Stimulated activated CD4-positive, alpha-beta T cell treated with anti-CD3 and anti-CD28 coated beads, TNF-alpha, amount 100 ng/mL, for 4 hours (primary cell): ENCODE measurements at regions not wholly inside any gene's neighbourhood (a gene's known extent, or its start where the extent isn't known, plus 50 kb on each side); places are given as distances from the start of the nearest gene placed in this dataset.

ENCODE experiments used
- DNase-seq, 3 experiments: peaks; one replicate each; pipeline ENCODE4 v3.0.0-alpha.2; 2020; ENCODE audit warnings: low read depth in 3 of 3

DNA sequence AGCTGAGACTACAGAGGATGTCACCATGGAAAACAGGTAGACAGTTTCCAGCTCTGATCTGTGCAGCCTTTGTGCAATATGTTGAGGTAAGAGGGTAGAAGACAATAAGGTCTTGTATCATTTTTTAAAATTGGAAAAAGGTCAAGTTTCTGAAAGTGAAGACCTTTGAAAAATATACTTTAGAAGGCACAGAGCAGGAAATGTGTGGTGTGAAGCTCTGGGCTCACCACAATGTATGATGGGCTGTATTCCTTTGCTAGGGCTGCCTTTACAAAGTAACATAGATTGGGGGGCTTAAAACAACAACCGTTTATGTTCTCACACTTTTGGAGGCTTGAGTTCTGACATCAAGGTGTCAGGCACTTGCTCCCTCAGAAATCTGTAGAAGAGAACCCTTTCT, 514.3 kb upstream of the JARID2 start:
- no peak for DNase-seq

DNA sequence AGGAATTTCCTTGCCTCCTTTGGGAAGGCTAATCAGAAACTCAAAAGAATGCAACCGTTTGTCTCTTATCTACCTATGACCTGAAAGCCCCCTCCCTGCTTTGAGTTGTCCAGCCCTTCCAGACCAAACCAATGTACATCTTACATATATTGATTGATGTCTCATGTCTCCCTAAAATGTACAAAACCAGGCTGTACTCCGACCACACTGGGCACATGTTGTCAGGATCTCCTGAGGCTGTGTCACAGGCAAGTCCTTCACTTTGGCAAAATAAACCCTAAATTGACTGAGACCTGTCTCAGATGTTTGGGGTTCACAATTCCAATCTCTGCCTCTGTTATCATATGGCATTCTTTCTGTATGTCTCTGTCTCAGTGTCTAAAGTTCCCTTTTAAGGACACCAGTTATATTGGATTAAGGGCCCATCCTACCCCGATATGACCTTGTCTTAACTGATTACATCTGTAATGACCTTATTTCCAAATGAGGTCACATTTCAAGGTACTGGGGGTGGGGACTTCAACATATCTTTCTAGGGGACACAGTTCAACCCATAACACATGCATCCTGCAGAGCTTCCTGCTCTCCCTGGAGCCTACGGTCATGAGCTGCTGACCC, 513.5 kb upstream of the JARID2 start:
- no peak for DNase-seq

DNA sequence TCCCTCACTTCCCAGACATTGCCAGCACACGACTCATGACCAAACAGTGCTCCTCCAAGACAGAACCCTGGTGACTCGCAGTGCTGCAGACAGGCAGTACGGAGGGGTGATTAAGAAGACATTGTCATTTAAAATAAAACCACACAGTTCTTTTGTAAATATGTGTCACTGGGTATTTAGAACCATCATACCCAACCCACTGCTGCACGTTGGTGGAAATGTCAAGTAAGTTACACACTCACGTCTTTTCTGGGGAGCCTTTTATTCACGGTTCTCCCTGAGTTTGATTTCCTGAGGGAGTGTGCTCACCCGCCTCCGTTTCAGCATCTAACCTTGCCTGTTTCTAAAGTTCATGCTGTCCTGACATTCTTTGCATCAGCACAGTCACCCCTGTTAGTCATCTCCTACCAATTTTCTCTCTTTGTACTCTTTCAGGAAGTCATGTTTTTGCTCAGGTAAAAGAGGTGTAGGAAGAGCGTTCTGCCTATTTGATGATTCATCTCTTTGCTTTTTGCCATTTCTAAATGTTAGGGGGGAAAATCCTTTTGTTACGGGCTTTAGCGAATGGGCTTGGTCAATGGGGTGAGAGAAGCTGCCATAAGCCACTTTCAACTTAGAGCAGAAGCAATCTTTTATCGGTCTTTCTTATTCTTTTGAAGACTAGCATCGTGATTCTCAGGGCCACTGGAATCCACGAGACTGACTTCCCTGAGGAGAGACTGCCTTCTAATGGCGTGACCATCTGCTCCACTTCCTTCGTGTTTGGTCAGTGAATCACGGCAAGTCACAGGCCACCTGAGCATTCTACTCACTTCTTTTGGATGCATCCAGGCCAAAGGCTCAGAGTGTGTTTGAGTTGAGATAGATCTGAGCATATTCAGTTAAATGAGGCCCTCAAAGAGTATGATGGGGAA, 512.8 kb upstream of the JARID2 start:
- DNase-seq: peak in 2 of 3 experiments; percentile 48 to 53

DNA sequence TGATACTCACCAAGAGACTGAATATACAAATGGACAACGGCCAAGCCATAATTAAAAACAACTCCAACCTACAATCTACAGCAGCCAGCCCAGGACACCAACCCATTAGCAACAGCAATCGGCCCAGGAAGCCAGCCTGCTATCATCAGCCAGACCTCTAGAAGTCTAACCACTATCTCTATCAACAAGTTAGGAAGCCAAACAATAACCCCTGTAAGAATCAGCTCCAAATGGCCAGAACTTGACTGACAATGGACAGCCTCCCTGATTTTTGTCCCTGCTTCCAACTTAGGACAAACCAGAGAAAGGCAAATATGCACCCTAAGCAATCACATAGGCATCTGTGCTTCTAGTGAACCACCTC, 511.8 kb upstream of the JARID2 start:
- DNase-seq: no peak

DNA sequence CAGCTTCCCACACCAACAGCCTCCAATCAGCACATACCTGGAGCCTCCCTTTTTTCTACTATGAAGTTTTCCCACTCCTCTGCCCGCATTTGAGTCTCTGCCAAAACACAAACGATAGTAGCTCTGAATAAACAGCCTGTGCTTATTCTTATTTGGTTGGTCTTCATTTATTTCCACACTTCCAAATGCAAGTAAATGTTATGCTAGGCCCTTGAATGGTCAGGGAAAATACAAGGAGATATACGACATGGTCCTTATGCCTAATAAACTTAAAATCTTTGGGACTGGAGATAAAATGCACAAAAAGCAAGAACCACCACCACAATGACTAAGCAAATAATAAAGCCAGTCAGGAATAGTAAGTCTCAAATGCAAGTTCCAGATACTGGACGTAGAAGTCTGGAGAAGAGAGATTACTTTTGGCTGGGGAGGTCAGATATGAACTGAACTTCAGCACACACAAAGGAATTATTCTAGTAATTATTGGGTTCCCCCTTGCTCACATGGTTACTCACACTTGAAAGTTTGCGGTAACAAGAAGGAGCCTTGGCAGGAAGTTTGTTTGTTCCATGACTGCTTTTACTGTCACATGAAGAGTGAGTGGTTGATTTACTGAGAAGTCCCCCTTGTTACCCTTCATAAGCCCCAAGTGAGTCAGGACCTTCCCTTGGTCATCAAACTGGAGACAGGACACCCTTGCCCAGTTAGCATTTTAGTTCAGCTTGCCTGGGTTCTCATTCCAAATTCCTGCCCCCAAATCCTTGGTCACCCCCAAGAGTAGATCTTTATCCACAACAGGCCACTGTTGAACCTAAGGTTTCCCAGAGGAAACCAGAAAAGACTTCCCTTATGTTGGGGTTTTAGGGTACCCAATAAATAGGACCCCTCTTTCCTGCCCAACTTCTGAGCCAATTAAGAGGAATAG, 511.2 kb upstream of the JARID2 start:
- DNase-seq: no peak

DNA sequence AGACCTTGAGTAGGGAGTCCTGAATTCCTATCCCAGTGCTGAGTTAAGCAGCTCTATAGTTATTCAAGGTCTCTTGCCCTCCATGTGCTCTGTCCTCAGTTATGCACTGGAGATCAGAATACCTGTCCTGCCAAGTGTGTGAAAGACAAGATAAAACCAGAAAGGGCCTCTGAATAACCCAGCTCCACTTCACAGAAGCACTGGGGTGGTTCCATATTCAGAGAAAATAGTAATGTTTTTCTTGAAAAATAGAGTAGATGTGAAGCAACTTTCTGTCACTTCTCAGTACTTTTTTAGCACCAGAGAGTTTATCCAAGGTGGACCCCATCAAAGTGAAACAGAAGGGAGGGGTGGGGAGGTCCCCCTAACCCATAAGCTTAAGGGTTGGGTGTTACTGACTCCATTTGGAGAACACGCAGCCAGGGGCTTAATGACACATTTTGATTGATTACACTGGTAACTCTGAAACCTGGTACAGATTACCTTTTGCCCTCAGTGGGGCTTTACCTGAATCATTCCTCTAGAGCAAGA, 509.8 kb upstream of the JARID2 start:
- DNase-seq: no peak

DNA sequence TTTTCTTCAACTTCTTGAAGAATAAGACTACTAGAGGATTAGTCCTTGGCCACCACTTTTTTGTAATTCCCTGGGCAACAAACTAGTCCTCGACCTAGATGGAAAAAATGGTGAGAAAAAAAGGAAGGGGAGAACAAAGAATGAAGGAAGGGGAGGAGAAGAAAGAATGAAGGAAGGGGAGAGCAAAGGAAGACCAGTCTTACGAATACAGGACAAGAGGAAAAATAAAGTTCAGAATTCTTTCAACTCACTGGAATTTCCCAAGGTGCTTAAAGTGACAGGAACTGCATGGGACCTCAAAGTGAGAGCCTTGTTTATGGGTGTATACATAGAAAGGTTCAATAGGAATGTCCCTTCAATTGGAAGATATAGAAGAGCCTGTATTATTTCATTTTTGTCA, 509.3 kb upstream of the JARID2 start:
- no peak for DNase-seq

DNA sequence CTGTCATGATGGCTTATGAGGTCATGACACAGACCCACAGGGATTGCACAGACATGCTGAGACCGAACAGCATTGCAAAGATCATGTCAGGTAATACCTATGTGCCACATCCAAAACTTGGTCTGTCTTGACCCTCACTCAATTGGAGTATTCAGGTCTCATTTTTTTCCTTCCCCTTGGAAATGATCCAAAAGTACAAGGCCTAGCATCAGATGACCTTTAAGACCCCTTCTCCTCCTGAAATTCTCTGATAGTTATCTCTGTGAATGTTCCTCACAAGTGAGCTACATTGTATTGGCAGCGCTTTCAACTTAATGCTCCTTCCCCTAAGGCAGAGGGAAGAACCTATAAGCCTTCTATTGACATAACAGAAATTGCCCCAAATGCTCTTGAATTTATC, 507.4 kb upstream of the JARID2 start:
- no peak for DNase-seq

DNA sequence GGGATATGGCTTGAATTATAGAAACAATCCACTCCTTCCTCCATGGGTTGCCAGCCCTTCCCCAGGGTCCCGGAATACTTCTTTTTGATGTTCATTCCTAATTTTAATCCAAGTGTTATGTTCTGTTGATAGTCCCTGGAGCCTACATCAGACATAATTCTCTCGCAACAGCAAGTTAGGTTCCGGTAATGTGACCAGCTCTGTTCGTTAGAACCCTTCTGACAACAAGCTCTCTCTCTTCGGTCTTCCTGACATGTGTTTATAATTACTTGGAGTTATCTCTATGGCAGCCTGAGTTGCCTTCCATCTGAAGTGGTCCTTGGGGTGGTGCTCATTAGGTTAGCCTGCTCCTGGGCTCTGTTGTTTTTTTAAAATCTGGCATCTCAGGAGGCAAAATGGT, 506.9 kb upstream of the JARID2 start:
- DNase-seq: no peak

DNA sequence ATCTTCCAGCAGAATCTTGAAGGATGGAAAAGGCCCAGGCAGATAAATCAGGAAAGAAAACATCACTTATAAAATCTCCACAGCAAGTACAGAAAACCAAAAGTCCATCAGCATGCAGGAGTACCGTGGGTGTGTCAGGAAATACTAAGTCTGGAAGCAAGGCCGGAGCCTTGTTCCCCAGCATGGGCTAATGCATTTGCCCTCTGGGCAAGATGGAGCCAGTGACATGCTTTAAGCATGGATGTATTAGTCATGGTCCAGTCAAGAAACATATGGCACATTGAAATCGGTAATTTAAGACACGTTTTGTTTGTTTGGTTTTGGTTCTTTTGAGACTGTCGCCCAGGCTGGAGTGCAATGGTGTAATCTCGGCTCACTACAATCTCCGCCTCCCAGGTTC, 506.0 kb upstream of the JARID2 start:
- no peak for DNase-seq

DNA sequence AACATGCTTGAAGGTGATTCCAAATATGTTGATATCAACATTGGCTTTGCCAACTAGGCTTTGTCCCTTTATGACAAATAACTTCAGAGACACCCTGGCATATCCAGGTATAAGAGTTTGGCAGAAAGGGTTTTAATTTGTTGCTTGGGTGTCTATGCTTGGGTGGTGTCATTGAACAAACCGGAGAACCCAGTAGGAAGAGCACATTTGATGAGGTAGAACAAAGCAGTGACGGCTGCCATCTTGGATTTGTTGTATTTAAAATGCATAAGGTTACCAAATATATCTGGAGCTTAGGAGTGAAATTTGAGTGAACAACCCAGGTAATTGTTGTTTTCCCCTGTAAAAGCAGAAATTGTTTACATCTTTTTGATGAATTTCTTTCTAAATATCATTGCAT, 503.7 kb upstream of the JARID2 start:
- no peak for DNase-seq

DNA sequence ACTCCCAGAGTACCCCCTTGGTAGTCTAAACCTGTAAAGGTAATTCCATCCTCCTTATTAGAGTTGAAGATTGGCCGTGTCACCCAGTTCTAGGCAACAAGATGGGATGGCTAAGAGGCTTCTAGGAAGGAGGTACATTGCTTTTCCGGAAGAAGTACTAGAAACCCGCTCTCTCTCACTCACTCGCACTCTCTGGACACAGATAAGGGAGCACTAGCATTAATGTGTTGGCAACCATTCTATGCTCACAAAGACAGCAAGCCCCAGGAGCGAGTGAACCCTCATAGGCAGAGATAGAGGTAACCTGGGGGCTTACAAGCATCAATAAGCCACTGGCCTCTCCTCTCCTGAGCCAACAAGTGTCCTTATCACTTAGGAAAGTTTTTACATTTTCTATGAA, 503.2 kb upstream of the JARID2 start:
- DNase-seq: no peak

DNA sequence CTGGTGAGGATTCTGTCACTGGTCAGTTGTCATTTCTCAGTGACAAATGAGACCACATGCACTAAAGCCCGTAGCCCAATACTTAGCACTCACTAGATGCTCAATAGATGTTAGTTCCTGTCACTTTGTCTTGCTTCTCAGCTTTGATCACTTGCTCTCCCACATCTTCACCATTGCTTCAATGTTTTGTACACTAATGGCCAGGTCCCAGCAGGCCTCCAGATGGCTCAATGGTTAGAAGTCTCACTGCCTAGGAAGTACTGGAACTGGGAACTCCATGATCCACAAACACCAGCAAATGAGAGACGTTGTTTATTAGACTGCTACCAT, 502.8 kb upstream of the JARID2 start:
- DNase-seq: no peak

DNA sequence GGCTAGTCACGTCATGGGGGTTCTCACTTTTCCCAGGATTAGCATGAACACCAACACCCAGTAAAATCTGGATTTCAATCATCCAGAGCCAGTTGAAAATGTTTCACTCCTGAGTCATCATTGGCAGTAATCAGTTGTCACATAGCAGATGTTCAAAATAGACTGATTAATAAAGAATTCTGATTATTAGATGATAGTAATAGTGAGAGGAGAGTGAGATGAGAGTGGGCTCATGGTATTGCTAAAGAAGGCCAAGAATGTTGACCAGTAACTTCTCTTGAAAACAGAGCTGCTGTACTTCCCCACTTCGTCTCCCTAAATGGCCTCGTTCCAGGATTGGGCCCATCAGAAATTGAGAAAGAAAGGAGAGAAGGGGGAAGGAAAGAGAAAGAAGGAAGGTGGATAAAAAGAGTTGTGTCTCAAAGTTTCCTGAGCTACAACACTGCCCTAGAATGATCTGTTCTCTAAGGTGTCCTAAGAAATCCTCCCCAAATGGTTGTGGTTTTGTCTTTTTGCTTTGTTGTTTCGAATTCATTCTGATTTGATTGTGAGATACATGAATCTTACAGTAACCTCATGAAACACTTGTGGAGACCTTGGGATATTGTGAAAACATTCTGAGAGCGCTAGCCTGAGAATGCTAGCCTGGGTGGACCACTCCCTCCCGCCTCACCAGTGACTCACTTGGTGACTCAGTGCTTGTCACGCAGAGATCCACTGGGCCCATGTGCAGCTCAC, 502.2 kb upstream of the JARID2 start:
- DNase-seq: peak; percentile 50 to 77 (median 71)

DNA sequence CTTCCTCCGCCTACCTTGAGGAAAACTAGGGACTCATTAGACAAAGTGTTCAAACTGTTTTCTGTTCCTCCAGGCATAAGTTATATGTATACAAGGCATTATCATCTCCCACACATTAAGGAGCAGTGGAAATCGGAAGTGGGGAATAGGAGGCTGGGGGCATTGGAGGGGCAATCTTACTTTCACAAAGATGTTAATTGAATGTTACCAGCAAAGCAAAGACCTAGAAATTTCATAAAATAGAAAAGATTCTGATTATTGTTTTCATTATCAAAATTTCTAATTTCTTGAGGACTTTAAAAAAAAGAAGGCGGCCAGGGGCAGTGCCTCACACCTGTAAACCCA, 501.7 kb upstream of the JARID2 start:
- DNase-seq: no peak

DNA sequence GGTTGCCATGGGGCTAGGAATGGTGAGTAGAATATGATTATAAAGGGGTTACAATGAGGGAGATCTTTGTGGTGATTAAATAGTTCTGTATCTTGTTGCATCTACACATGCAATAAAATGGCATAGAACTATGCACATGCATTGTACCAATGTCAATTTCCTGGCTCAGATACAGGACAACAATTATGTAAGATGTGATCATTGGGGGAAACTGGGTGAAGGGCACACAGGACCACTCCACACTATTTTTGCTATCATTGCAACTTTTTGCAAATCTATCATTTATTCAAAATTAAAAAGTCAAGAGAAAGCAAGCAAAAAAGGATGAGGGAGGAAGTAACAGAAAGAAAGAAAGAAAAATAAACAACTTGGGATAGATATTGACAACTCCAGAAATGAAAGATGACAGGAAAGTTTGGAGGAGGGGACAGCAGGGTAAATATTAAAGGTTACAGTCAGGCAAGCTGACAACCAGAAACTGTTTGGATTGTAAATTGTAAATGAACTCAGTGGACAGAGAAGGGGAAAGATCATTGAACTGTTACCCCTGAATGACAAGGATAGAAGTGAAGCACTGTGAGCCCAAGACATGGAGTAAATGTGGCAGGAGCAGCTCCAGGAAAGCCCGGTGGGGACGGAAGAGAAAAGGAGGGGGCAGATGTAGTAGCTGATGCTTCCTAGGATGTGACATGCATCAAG, 499.6 kb upstream of the JARID2 start:
- no peak for DNase-seq

DNA sequence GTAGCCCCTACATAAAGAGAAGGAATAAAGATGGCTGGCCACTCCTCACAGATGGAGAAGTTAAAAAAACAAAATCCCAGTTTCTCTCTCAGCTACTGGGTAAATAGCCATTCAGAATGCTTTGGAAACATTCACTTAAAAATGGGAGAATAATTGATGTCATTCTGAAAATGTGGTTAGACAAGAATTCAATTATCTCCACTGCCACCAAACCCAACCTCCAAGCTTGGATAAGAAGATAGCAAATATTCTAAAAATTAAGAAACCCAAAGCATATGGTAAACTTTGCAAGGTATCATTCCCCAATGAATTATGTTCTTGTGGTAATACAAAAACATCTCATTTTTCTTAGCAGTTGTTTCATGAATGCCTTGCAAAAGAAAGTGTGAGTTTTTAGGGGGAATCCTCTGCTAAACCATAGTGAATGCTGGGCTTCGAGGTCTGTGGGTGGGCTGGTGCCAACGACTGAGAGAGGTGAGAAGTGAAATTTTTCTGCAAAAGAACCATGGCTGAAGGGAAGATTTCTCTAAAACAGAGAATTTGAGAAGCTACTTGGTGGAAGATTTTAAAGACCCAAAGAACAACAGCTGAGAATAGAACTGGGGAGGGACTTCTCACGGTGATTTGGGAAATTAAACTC, 497.9 kb upstream of the JARID2 start:
- DNase-seq: no peak

DNA sequence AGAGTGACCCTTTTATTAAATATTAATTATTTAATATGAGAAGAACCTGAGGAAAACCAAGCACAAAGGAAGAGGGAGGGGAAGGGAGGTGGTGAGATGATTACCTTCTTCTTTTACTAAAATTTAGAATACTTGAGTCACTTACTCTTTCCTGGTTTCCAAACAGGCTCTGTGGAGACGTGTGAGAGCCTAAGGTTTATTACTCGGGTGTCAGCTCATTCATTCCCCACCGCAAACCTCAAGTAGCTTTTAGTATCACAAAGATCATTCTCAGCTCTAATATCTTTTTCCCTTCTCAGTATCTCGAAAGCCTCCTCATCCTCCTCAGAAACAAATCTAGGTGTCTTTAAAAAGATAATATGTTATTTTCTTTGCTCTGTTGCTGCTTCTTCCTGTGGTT, 497.2 kb upstream of the JARID2 start:
- no peak for DNase-seq

DNA sequence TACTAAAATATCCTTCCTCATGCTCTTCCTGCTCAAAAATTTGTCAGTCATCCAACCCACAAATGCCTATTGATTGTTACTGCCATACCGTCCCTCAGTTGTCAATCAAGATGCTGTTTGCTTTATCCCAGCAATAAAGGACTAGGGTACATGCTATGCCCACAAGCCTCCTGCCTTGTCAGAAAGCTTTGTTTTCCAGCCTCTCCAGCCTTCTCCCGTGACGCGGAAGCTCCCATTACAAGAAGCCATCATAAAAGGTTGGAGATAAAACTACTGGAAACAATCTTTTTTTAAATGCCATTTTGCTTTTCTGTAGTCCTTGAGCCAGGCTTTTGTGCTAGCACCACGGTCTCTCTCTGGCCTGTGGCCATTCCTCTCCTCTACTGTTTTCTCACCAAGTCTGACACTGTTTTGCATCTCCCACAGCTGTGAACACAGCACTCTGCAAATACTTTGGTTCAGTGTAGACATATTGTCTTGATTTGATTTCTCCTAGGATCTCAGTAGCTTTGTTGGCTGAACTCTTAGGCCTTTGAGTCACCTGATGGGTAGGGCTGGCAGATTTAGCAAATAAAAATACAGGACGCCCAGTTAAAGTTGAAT, 495.7 kb upstream of the JARID2 start:
- no peak for DNase-seq

DNA sequence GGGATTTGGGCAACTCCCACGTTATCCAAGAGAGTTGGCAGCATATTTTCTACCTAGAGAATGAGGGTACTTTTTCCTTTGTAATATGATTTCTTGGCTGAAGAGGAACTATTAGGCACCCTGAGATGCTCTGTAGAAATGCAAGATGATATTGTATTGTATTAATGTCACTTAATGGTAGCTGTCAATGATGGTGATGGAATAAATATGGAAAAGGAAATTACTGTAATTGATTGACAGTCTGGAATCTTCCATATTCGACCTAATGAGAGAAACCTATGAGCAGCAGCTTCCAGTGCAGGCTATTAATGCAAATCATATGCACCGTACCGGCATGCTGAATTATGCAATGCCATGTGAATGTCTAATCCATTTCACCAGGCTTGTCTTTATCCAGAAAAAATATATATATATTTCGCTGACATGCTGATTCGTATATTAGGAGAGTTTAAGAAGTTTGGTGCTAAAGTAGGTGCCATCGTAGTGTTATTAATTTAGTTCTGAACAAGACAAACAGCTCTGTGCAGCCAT, 494.2 kb upstream of the JARID2 start:
- DNase-seq: no peak
